Bronchial epithelial cell (primary cell): ENCODE measurements at regions not wholly inside any gene's neighbourhood (a gene's known extent, or its start where the extent isn't known, plus 50 kb on each side); places are given as distances from the start of the nearest gene placed in this dataset.

ENCODE experiments used
- DNase-seq: peaks from one replicate; pipeline ENCODE4 v3.0.0-alpha.2; 2010; ENCODE audit warnings: low read depth
- FAIRE-seq: peaks from 2 replicates; lab custom pipeline; 2011; peaks lifted over from hg19 to GRCh38; lab: Jason Lieb, UNC
- H3K27me3 ChIP-seq: 2 replicates; pipeline ENCODE4 v1.5.1; 2011; ENCODE audit warnings: low read length; ENCODE audit not compliant: control insufficient read depth, insufficient read depth
- H3K36me3 ChIP-seq: 2 replicates; pipeline ENCODE4 v1.5.1; 2011; ENCODE audit warnings: low read length; ENCODE audit not compliant: control insufficient read depth, insufficient read depth
- H3K4me3 ChIP-seq: 2 replicates; pipeline ENCODE4 v1.5.1; 2011; ENCODE audit warnings: mild to moderate bottlenecking, low read depth, low read length, control low read depth
- TF ChIP-seq, protein P1 (sequence below): IDR thresholded peaks from 2 replicates; pipeline ENCODE4 v1.5.1; 2011; ENCODE audit warnings: mild to moderate bottlenecking, moderate library complexity, low read length, control low read depth, inconsistent platforms; ENCODE audit not compliant: insufficient read depth, severe bottlenecking

DNA sequence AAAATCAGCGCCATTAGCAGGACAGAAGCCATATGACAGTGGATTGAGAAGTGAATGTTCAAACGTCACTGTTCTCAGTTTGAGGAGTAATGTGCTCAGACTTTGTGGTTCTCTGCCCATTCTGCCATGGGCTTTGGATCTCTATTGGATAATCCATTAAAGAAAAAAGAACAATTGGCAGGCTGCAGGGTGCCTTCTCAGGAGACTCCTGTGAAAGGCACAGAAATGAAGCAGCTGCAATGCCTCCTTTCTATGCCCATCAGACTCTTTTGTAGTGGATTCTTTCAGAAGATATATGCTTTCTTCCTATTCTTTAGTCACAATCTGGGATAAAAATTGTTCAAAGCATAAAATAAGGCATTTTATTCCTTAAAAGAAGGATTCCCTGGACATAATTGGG is 506.9 kb upstream of the KLHL29 start:
- Histone ChIP-seq H3K27me3 (no peaks in the 10 kb centered on the region), H3K36me3 (no peaks in the 10 kb centered on the region), H3K4me3 (no peak overlapping the region)
- TF ChIP-seq, protein P1, sequence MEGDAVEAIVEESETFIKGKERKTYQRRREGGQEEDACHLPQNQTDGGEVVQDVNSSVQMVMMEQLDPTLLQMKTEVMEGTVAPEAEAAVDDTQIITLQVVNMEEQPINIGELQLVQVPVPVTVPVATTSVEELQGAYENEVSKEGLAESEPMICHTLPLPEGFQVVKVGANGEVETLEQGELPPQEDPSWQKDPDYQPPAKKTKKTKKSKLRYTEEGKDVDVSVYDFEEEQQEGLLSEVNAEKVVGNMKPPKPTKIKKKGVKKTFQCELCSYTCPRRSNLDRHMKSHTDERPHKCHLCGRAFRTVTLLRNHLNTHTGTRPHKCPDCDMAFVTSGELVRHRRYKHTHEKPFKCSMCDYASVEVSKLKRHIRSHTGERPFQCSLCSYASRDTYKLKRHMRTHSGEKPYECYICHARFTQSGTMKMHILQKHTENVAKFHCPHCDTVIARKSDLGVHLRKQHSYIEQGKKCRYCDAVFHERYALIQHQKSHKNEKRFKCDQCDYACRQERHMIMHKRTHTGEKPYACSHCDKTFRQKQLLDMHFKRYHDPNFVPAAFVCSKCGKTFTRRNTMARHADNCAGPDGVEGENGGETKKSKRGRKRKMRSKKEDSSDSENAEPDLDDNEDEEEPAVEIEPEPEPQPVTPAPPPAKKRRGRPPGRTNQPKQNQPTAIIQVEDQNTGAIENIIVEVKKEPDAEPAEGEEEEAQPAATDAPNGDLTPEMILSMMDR = no peak
- no peak for DNase-seq
- no peak for FAIRE-seq

DNA sequence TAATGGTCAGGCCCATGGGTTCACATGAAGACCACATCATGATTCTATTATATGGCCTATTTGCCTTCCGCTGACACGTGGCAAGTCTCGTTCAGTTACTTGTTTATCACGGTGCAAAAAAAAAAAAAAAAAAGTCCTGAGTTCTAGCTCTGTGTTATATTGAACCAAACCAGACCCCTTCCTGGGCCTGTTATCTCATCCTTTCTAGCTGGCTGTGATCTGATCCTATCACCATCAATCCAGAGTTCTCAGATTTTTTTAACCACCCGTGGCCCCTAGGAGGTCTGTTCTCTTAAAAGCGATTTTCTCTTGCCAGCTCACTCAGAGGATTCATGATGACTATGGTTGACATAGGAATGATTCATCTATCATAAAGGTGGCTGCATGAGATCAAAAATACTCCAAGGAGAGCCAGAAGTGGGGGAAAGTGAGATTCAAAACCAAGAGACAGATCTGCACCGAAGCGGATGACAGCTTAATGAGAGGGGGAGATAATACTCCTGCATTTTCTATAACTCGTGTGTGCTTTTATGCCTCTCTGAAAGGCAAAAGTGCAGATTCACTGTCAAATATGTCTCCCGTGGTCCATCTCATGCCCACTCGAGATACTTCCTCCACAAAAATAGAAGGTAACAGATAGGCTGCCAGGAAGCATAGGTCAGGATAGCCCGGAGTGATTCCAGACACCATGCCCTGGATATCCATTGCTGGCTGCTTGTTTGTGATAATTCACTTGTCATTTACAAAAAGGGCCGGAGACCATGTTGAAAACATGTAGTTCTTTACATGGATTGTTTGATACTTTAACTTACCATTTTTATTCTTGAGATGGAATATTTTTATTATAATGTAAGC is 505.7 kb upstream of the KLHL29 start:
- no peak overlapping the region for H3K4me3 ChIP-seq
- DNase-seq = no peak
- H3K36me3 ChIP-seq = no peaks in the 10 kb centered on the region
- TF ChIP-seq, protein P1 = no peak
- H3K27me3 ChIP-seq = no peaks in the 10 kb centered on the region
- FAIRE-seq = no peak

DNA sequence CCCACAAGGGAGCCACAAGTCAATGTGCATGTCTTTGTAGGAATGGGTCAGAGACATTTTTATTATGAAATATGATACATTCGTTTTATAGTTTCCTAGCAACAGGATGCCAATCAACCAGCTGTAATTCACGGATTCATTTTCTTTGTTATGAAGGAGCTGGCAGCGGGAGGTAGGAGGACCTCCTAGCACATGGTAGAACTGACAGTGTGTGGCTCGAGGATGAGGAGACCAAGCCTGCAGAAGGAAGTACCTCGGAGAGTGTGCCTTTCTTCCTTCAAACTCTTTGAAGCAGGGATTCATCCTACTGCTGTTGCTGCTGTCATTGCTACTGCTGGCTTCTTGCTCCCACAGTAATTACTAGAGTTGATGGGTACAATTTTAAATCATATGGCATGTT is 504.8 kb upstream of the KLHL29 start:
- TF ChIP-seq, protein P1 = no peak
- Histone ChIP-seq H3K27me3 (no peaks in the 10 kb centered on the region), H3K4me3 (no peak overlapping the region), H3K36me3 (no peaks in the 10 kb centered on the region)
- FAIRE-seq (no peak), DNase-seq (no peak)

DNA sequence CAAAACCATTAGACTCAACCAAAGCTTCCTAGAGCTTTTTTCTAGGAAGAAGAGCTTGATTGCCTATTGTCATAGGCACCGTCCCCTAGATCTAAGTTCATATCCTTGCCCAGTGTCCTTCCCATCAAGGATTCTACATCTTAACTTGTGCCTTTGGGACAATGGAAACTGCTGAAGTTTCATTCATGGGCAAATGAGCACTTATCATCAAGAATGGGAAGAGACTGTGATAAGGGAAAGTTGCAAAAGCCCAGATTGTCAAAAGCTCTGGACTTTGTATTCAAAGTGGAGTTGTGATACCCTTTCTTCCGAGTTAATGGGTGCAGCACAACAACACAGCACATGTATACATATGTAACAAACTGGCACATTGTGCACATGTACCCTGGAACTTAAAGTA is 503.0 kb upstream of the KLHL29 start:
- TF ChIP-seq, protein P1 = no peak
- DNase-seq (no peak), FAIRE-seq (no peak)
- Histone ChIP-seq H3K36me3 (no peaks in the 10 kb centered on the region), H3K27me3 (no peaks in the 10 kb centered on the region), H3K4me3 (no peak overlapping the region)

DNA sequence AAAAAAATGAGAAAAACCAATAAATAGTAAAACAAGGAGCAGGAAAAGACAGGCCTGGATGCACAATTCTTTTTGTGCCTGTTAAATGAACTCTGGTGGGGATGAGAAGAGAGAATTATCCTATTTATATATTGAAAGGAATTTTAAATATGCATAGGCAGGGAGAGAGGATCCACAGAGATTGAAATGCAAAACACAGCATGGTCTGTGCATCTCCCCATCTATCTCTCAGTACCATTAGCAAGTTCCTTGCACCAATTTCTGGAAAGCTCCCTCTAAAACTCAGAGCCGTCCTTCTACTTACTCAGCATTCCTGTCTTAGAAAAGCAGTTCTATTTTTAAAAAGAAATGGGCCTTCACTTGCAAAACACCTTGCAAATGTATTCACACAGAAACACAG is 502.3 kb upstream of the KLHL29 start:
- FAIRE-seq (no peak), DNase-seq (no peak)
- no peaks in the 10 kb centered on the region for H3K36me3 ChIP-seq
- TF ChIP-seq, protein P1 = no peak
- H3K27me3 ChIP-seq = no peaks in the 10 kb centered on the region
- no peak overlapping the region for H3K4me3 ChIP-seq
